PFSK-1 (cell line): ENCODE measurements at regions not wholly inside any gene's neighbourhood (a gene's known extent, or its start where the extent isn't known, plus 50 kb on each side); places are given as distances from the start of the nearest gene placed in this dataset.

Source experiments
- FOXP2 ChIP-seq: optimal IDR thresholded peaks from 2 replicates; pipeline ENCODE3; 2011; ENCODE audit warnings: borderline replicate concordance, control low read depth, inconsistent platforms; ENCODE audit not compliant: insufficient read depth; ENCODE audit errors: extremely low read length, extremely low read depth
- POLR2AphosphoS5 ChIP-seq: IDR thresholded peaks from 2 replicates; pipeline ENCODE4 v1.6.1; 2012; ENCODE audit warnings: low read depth, mild to moderate bottlenecking, control low read depth, low read length, moderate library complexity
- SIN3A ChIP-seq: IDR thresholded peaks from 2 replicates; pipeline ENCODE4 v1.6.1; 2012; ENCODE audit warnings: mild to moderate bottlenecking, low read length, moderate library complexity, borderline replicate concordance; ENCODE audit not compliant: insufficient read depth
- TAF1 ChIP-seq: IDR thresholded peaks from 2 replicates; pipeline ENCODE4 v1.6.1; 2012; ENCODE audit warnings: low read length, control low read depth, borderline replicate concordance; ENCODE audit not compliant: insufficient read depth
- TF ChIP-seq, protein P1 (sequence below), 2 experiments: IDR thresholded peaks; 2 replicates each; pipeline versions ENCODE4 v1.6.1 to v1.8.0; 2011 to 2012; ENCODE audit warnings: low read depth in 2 of 2, low read length in 2 of 2, control low read depth in 1 of 2, inconsistent platforms in 1 of 2, mild to moderate bottlenecking in 1 of 2, moderate library complexity in 1 of 2; ENCODE audit not compliant: insufficient read depth in 1 of 2

DNA sequence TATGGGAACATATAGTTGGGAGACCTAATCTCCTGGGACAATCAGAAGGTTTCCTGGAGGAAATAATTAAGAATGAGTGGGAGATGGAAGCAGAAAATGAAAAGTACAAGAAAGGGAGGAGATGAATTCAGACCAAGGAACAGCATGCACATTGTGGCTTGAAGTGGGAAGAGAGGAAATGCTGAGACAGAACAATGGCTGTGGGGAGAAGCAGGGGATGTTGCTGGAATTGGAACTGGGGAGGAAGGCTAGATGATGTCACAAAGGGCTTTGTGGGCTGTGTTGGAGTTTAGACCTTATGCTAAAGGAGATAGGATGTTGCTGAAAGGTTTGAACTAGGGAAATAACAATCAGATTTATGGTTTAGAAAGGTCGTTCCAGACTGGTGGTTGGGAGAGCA lies 119.5 kb upstream of the DIPK2B start:
- TF ChIP-seq TAF1, result no peak
- TF ChIP-seq SIN3A, result no peak
- TF ChIP-seq FOXP2, result no peak
- TF ChIP-seq, protein P1, sequence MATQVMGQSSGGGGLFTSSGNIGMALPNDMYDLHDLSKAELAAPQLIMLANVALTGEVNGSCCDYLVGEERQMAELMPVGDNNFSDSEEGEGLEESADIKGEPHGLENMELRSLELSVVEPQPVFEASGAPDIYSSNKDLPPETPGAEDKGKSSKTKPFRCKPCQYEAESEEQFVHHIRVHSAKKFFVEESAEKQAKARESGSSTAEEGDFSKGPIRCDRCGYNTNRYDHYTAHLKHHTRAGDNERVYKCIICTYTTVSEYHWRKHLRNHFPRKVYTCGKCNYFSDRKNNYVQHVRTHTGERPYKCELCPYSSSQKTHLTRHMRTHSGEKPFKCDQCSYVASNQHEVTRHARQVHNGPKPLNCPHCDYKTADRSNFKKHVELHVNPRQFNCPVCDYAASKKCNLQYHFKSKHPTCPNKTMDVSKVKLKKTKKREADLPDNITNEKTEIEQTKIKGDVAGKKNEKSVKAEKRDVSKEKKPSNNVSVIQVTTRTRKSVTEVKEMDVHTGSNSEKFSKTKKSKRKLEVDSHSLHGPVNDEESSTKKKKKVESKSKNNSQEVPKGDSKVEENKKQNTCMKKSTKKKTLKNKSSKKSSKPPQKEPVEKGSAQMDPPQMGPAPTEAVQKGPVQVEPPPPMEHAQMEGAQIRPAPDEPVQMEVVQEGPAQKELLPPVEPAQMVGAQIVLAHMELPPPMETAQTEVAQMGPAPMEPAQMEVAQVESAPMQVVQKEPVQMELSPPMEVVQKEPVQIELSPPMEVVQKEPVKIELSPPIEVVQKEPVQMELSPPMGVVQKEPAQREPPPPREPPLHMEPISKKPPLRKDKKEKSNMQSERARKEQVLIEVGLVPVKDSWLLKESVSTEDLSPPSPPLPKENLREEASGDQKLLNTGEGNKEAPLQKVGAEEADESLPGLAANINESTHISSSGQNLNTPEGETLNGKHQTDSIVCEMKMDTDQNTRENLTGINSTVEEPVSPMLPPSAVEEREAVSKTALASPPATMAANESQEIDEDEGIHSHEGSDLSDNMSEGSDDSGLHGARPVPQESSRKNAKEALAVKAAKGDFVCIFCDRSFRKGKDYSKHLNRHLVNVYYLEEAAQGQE (IDR thresholded peaks at IDR 0.05; ENCODE audit: insufficient read depth in 1 of 2, low read depth in 2 of 2, low read length in 2 of 2), result no peak
- TF ChIP-seq POLR2AphosphoS5, result no peak

DNA sequence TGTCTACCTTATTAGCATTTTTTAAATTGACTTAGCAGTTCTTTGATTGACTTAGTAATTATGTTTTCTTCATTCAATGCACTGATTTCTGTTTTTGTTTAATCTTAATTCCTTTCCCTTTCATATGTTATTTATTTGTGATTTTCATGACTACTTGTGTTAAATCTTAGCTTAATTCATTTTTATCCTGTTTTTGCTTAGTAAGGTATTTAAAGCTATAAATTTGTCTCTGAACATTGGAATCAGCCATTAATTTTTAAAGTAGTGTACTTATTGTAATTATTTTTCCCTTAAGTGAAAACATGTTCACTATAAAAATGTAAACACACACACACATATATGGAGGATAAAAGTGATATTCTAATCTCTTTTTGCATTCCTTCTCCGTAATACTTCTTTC lies 109.1 kb upstream of the DIPK2B start:
- TF ChIP-seq FOXP2 (no peak), SIN3A (no peak), POLR2AphosphoS5 (no peak)

DNA sequence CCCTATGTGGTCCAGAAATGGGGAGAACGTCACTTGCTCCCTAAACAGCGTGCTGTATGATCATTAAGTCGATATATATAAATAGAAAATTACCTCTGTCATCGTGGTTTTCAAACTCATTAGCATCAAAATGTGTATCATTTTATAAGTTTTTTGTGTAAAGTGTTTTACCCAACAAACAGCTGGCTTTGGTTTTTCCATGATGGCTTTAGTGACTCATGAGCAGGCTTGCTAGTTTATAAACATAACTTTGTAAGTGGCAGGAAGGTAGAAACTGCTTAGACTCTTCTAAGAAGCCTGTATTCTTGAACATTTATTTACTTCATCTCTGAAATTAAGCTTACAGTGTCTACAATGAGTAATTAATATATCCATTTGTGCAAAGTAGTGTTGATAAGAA lies 108.4 kb upstream of the DIPK2B start:
- TF ChIP-seq TAF1 (no peak), SIN3A (no peak), POLR2AphosphoS5 (no peak), FOXP2 (no peak)
- TF ChIP-seq, protein P1 (IDR thresholded peaks at IDR 0.05; ENCODE audit: insufficient read depth in 1 of 2, low read depth in 2 of 2, low read length in 2 of 2), result no peak

DNA sequence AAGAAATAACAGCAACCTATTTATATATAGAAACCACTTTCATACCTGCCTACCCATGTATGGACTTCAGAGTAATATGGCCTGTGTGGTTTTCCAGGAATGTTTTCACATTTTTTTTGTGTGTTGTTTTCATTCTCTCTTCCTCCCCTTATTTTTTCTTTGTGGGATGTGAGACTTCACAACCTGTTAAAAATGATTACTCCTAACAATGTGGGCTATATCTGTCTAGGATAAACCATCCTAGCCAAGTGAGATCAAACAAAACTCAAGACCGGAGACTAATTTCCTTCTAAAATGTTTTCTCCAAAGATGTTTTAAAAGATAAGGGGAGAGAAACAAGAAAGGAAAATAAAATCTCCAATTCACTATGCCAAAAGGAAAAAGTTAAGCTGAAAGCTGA lies 106.1 kb upstream of the DIPK2B start:
- TF ChIP-seq TAF1 (no peak), FOXP2 (no peak), POLR2AphosphoS5 (no peak)

DNA sequence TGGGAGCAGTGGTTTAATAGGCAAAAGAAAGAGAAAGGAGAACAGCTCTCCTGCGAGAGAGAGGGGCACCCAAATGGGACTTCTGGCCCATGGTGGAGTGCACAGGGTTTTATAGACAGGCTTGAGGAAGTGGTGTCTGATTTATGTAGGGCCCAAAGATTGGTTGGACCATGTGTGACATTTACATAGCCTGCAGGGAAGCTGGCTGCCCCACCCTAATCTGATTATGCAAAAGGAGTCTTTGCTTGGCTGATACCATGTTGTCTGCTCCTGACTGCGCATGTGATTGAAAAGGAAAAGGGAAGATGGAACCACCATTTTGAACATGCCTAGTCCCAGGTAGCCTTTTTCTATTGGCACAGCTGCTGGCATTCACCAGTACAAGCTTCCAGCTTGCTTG lies 100.0 kb upstream of the DIPK2B start:
- TF ChIP-seq FOXP2, result no peak
- TF ChIP-seq POLR2AphosphoS5, result no peak
- TF ChIP-seq SIN3A, result no peak
- TF ChIP-seq, protein P1 (IDR thresholded peaks at IDR 0.05; ENCODE audit: insufficient read depth in 1 of 2, low read depth in 2 of 2, low read length in 2 of 2), result no peak
- TF ChIP-seq TAF1, result no peak

DNA sequence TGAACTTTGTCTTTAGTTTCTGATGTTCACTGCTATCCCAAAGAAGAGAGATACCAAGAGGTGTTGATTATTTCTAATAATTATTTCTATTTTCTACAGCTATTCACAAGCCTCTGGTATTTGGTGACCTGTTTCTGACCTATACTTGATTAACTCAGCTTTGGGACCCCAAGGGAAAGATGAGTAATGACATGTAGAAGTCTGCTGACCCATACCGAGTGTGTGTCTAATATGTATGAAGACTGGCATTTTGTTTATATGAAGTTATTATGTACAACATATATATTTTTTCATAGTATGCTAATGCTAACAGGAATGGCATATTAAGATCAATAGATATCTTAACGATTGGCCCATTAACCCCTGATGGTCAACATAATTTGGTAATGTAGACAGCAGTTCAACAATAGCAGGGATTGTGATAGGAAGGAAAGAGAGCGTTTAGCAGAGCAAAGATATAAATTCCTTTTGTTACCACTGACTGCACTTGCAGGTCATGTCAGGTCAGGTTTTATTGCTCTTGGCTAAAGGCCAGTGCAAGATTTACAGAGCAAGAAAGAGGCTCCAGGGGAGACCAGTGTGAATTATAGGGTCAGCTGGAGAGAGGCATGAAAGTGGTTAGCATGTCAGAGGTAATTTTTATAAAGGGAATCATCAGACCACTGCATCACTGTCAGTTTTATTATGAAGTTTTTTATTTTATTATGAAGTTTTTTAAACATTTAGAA lies 94.7 kb upstream of the DIPK2B start:
- TF ChIP-seq, protein P1 (IDR thresholded peaks at IDR 0.05; ENCODE audit: insufficient read depth in 1 of 2, low read depth in 2 of 2, low read length in 2 of 2), result no peak
- TF ChIP-seq FOXP2 (no peak), SIN3A (no peak), POLR2AphosphoS5 (no peak), TAF1 (no peak)
